Fibroblast of mammary gland (primary cell): ENCODE measurements at regions not wholly inside any gene's neighbourhood (a gene's known extent, or its start where the extent isn't known, plus 50 kb on each side); places are given as distances from the start of the nearest gene placed in this dataset.

Experiments
- DNase-seq: peaks from one replicate; pipeline ENCODE4 v3.0.0-alpha.2; 2010; ENCODE audit warnings: low read depth
- H3K4me3 ChIP-seq: 2 replicates; pipeline ENCODE4 v1.5.1; 2011; ENCODE audit warnings: low read depth, mild to moderate bottlenecking, low read length, moderate library complexity; ENCODE audit not compliant: control insufficient read depth
- CTCF ChIP-seq: conservative IDR thresholded peaks from 2 replicates; pipeline ENCODE4 v1.5.1; 2011; ENCODE audit warnings: low read depth, low read length, inconsistent platforms; ENCODE audit not compliant: control insufficient read depth, insufficient read depth

GRCh38 chr16:73287859-73288405, 240.0 kb upstream of the ZFHX3 start:
- TF ChIP-seq CTCF = no peak

GRCh38 chr16:73286346-73287267, 238.7 kb upstream of the ZFHX3 start:
- no peak for DNase-seq
- H3K4me3 ChIP-seq = no peak overlapping the region
- no peak for TF ChIP-seq CTCF

More at GRCh38 chr16:73287859-73288405, 240.0 kb upstream of the ZFHX3 start:
- no peak overlapping the region for H3K4me3 ChIP-seq
- DNase-seq = no peak

- no peak overlapping the region for H3K4me3 ChIP-seq
- no peak for DNase-seq
These were observed 237.7 kb upstream of the ZFHX3 start for GRCh38 chr16:73285436-73286201.

GRCh38 chr16:73280388-73280787, 232.5 kb upstream of the ZFHX3 start:
- H3K4me3 ChIP-seq = no peak overlapping the region
- no peak for TF ChIP-seq CTCF
- DNase-seq = no peak

More at GRCh38 chr16:73285436-73286201, 237.7 kb upstream of the ZFHX3 start:
- no peak for TF ChIP-seq CTCF

- H3K4me3 ChIP-seq = no peak overlapping the region
- DNase-seq = no peak
- TF ChIP-seq CTCF = no peak
These were observed 231.5 kb upstream of the ZFHX3 start for GRCh38 chr16:73279451-73279850.

GRCh38 chr16:73277071-73277470, 229.1 kb upstream of the ZFHX3 start:
- no peak for TF ChIP-seq CTCF
- H3K4me3 ChIP-seq = no peak overlapping the region
- no peak for DNase-seq
